HCT116 (cell line): ENCODE measurements at regions not wholly inside any gene's neighbourhood (a gene's known extent, or its start where the extent isn't known, plus 50 kb on each side); places are given as distances from the start of the nearest gene placed in this dataset.

ENCODE experiments used
- ATAC-seq: fragments of 200-7000 bp; cut with Tn5 transposase; 2 replicates; pipeline ENCODE4 v1.9.1; 2020; ENCODE audit warnings: mild to moderate bottlenecking, moderate library complexity
- BruUV-seq: library from RNA; stranded (reverse); fragments of 400-500 nt; replicated peaks from 2 replicates; lab custom pipeline; 2021; lab: Mats Ljungman, UMichigan
- CTCF ChIA-PET: fragments of 300-600 bp; sonication (Branson Sonifier 250); formaldehyde crosslinking; loops from one replicate; lab custom pipeline; 2021; ENCODE audit warnings: antibody characterized with exemption; lab: Charles Lee
- POLR2A ChIA-PET: fragments of 300-600, 350-600 bp; sonication (Branson Sonifier 250); formaldehyde crosslinking; loops from one replicate; lab custom pipeline; 2021; ENCODE audit warnings: antibody characterized with exemption; lab: Charles Lee
- RAD21 ChIA-PET, 2 experiments: fragments of 300-600 bp; sonication (Branson Sonifier 250); formaldehyde crosslinking; loops; one replicate each; lab custom pipeline; 2023; ENCODE audit warnings: low total read pairs in 2 of 2; ENCODE audit not compliant: uncharacterized antibody in 2 of 2, unreplicated experiment in 2 of 2, low non-redundant PET in 1 of 2; lab: Charles Lee
- DNase-seq: peaks from one replicate; pipeline ENCODE4 v3.0.0-alpha.2; 2010; ENCODE audit warnings: low read depth, low spot score
- H2AFZ ChIP-seq: fragments of 200-600 bp; shearing (Covaris generic), sonication (generic); 2 replicates; pipeline ENCODE4 v1.6.1; 2017; ENCODE audit warnings: low read depth, mixed run types, mixed read lengths, antibody characterized with exemption, low read length; ENCODE audit not compliant: poor library complexity, severe bottlenecking
- H3K27ac ChIP-seq: 2 replicates; pipeline ENCODE4 v1.5.1; 2012; ENCODE audit warnings: low read depth, low read length
- H3K27me3 ChIP-seq: fragments of 200-600 bp; sonication (generic); 2 replicates; pipeline ENCODE4 v1.6.1; 2016; ENCODE audit warnings: mixed run types, low read length, mixed read lengths; ENCODE audit not compliant: insufficient read depth
- H3K36me3 ChIP-seq, 2 experiments: fragments of 200-500 bp in 1 of 2; fragments of 200-600 bp in 1 of 2; sonication (Bioruptor generic) in 1 of 2; sonication (generic) in 1 of 2; 2 replicates each; pipeline versions ENCODE4 v1.5.1 to v1.6.1; 2014 to 2016; ENCODE audit warnings: low read length in 2 of 2, inconsistent platforms in 1 of 2, mixed read lengths in 1 of 2, mixed run types in 1 of 2; ENCODE audit not compliant: insufficient read depth in 2 of 2, control insufficient read depth in 1 of 2
- H3K4me1 ChIP-seq, 2 experiments: fragments of 200-600 bp in 1 of 2; sonication (generic) in 1 of 2; 2 replicates each; pipeline versions ENCODE4 v1.5.1 to v1.6.1; 2012 to 2017; ENCODE audit warnings: low read length in 2 of 2, inconsistent platforms in 1 of 2, mild to moderate bottlenecking in 1 of 2, mixed read lengths in 1 of 2, mixed run types in 1 of 2, moderate library complexity in 1 of 2; ENCODE audit not compliant: insufficient read depth in 2 of 2, control insufficient read depth in 1 of 2
- H3K4me2 ChIP-seq: fragments of 200-600 bp; sonication (generic); 2 replicates; pipeline ENCODE4 v1.6.1; 2017; ENCODE audit warnings: mixed run types, low read length, mixed read lengths
- H3K4me3 ChIP-seq, 2 experiments: fragments of 200-600 bp in 1 of 2; sonication (generic) in 1 of 2; replicated peaks in 1 of 2; 2 replicates each; pipeline ENCODE4 v1.5.1; 2011 to 2016; ENCODE audit warnings: low read length in 2 of 2, control low read depth in 1 of 2, low read depth in 1 of 2, mild to moderate bottlenecking in 1 of 2, mixed read lengths in 1 of 2, mixed run types in 1 of 2
- H3K79me2 ChIP-seq: fragments of 200-600 bp; sonication (generic); 2 replicates; pipeline ENCODE4 v1.6.1; 2017; ENCODE audit warnings: mild to moderate bottlenecking, mixed run types, low read length, moderate library complexity, mixed read lengths; ENCODE audit not compliant: insufficient read depth
- H3K9ac ChIP-seq: fragments of 200-600 bp; sonication (generic); 2 replicates; pipeline ENCODE4 v1.6.1; 2016; ENCODE audit warnings: low read length, mixed read lengths
- H3K9me2 ChIP-seq: fragments of 200-600 bp; sonication (generic), shearing (Covaris generic); 2 replicates; pipeline ENCODE4 v1.6.1; 2017; ENCODE audit warnings: mixed run types, mild to moderate bottlenecking, moderate library complexity; ENCODE audit not compliant: insufficient read depth
- H3K9me3 ChIP-seq, 2 experiments: fragments of 200-500 bp in 1 of 2; fragments of 200-600 bp in 1 of 2; sonication (Bioruptor generic) in 1 of 2; sonication (generic) in 1 of 2; 2 replicates each; pipeline ENCODE4 v1.6.1; 2014 to 2017; ENCODE audit warnings: low read length in 2 of 2, mixed read lengths in 2 of 2, inconsistent platforms in 1 of 2, low read depth in 1 of 2, mild to moderate bottlenecking in 1 of 2, mixed run types in 1 of 2, moderate library complexity in 1 of 2; ENCODE audit not compliant: control insufficient read depth in 1 of 2, insufficient read depth in 1 of 2
- H4K20me1 ChIP-seq: fragments of 200-600 bp; sonication (generic), shearing (Covaris generic); 2 replicates; pipeline ENCODE4 v1.6.1; 2017; ENCODE audit warnings: mixed run types, mild to moderate bottlenecking, moderate library complexity; ENCODE audit not compliant: insufficient read depth
- CEBPB ChIP-seq: IDR thresholded peaks from 2 replicates; pipeline ENCODE4 v1.6.1; 2012; ENCODE audit warnings: low read depth
- EGR1 ChIP-seq: IDR thresholded peaks from 2 replicates; pipeline ENCODE4 v1.6.1; 2012; ENCODE audit warnings: low read depth
- ELF1 ChIP-seq: IDR thresholded peaks from 2 replicates; pipeline ENCODE4 v1.6.1; 2012; ENCODE audit warnings: low read depth, borderline replicate concordance
- EZH2 ChIP-seq: fragments of 200-600 bp; sonication (generic); IDR thresholded peaks from 2 replicates; pipeline ENCODE4 v1.6.1; 2017; ENCODE audit warnings: antibody characterized with exemption, mixed run types
- JUND ChIP-seq: IDR thresholded peaks from 2 replicates; pipeline ENCODE4 v1.6.1; 2012
- POLR2A ChIP-seq: IDR thresholded peaks from 2 replicates; pipeline ENCODE4 v1.7.0; 2011; ENCODE audit warnings: borderline replicate concordance; ENCODE audit not compliant: insufficient read depth, insufficient read length; ENCODE audit errors: extremely low read depth
- POLR2AphosphoS5 ChIP-seq: IDR thresholded peaks from 2 replicates; pipeline ENCODE4 v1.6.1; 2011; ENCODE audit warnings: mild to moderate bottlenecking, low read depth, low read length, moderate library complexity
- RAD21 ChIP-seq: IDR thresholded peaks from 2 replicates; pipeline ENCODE4 v1.6.1; 2012; ENCODE audit warnings: low read depth, mild to moderate bottlenecking
- REST ChIP-seq: IDR thresholded peaks from 2 replicates; pipeline ENCODE4 v1.6.1; 2012; ENCODE audit warnings: low read depth
- SIN3A ChIP-seq: IDR thresholded peaks from 2 replicates; pipeline ENCODE4 v1.6.1; 2012; ENCODE audit warnings: low read depth
- SP1 ChIP-seq: IDR thresholded peaks from 2 replicates; pipeline ENCODE4 v1.6.1; 2012; ENCODE audit warnings: low read depth
- YY1 ChIP-seq: IDR thresholded peaks from 2 replicates; pipeline ENCODE4 v1.6.1; 2011; ENCODE audit warnings: low read length, low read depth, moderate library complexity, mild to moderate bottlenecking; ENCODE audit not compliant: insufficient replicate concordance; ENCODE audit errors: extremely low read depth
- ZFX ChIP-seq: fragments of 450-650 bp; IDR thresholded peaks from 2 replicates; pipeline ENCODE4 v1.6.1; 2017
- intact Hi-C: fragments of 100-400 bp; cut with micrococcal nuclease; formaldehyde crosslinking; loops from 2 replicates; pipeline ENCODE4 v1.10.0; 2022
- TF ChIP-seq, protein P1 (sequence below): IDR thresholded peaks from 2 replicates; pipeline ENCODE4 v1.6.1; 2012
- TF ChIP-seq, protein P2 (sequence below), 3 experiments: fragments of 200-600 bp in 1 of 3; sonication (generic) in 1 of 3; IDR thresholded peaks in 2 of 3; conservative IDR thresholded peaks in 1 of 3; 2 replicates each; pipeline ENCODE4 v1.5.1; 2012 to 2017; ENCODE audit warnings: low read depth in 2 of 3, low read length in 2 of 3, antibody characterized with exemption in 1 of 3, borderline replicate concordance in 1 of 3, control low read depth in 1 of 3, mild to moderate bottlenecking in 1 of 3, mixed read lengths in 1 of 3, mixed run types in 1 of 3, moderate library complexity in 1 of 3; ENCODE audit not compliant: insufficient read depth in 1 of 3
- TF ChIP-seq, protein P3 (sequence below): IDR thresholded peaks from 2 replicates; pipeline ENCODE4 v1.6.1; 2012

GRCh38 chr2:142724186-142724585 lies 153.3 kb upstream of the KYNU start:
- ATAC-seq: no peak
- no peaks in the 10 kb centered on the region for H3K79me2 ChIP-seq
- no peaks in the 10 kb centered on the region for H3K27me3 ChIP-seq
- RAD21 ChIA-PET: no interaction called here
- POLR2A ChIA-PET: no interaction called here
- H3K36me3 ChIP-seq: no peaks in the 10 kb centered on the region
- TF ChIP-seq CEBPB: no peak
- TF ChIP-seq SP1: no peak
- TF ChIP-seq RAD21: no peak
- TF ChIP-seq, protein P1, sequence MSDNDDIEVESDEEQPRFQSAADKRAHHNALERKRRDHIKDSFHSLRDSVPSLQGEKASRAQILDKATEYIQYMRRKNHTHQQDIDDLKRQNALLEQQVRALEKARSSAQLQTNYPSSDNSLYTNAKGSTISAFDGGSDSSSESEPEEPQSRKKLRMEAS: no peak
- TF ChIP-seq JUND: no peak
- TF ChIP-seq SIN3A: no peak
- TF ChIP-seq, protein P2, sequence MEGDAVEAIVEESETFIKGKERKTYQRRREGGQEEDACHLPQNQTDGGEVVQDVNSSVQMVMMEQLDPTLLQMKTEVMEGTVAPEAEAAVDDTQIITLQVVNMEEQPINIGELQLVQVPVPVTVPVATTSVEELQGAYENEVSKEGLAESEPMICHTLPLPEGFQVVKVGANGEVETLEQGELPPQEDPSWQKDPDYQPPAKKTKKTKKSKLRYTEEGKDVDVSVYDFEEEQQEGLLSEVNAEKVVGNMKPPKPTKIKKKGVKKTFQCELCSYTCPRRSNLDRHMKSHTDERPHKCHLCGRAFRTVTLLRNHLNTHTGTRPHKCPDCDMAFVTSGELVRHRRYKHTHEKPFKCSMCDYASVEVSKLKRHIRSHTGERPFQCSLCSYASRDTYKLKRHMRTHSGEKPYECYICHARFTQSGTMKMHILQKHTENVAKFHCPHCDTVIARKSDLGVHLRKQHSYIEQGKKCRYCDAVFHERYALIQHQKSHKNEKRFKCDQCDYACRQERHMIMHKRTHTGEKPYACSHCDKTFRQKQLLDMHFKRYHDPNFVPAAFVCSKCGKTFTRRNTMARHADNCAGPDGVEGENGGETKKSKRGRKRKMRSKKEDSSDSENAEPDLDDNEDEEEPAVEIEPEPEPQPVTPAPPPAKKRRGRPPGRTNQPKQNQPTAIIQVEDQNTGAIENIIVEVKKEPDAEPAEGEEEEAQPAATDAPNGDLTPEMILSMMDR (IDR thresholded peaks at IDR 0.05 in 2 of 3, conservative IDR thresholded peaks at IDR 0.05 in 1 of 3; ENCODE audit: borderline replicate concordance in 1 of 3, insufficient read depth in 1 of 3, low read depth in 2 of 3, low read length in 2 of 3): no peak
- no peak for TF ChIP-seq EGR1
- TF ChIP-seq ZFX: no peak
- TF ChIP-seq, protein P3, sequence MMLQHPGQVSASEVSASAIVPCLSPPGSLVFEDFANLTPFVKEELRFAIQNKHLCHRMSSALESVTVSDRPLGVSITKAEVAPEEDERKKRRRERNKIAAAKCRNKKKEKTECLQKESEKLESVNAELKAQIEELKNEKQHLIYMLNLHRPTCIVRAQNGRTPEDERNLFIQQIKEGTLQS: no peak
- no peak for TF ChIP-seq EZH2
- TF ChIP-seq ELF1: no peak
- no peak for TF ChIP-seq POLR2AphosphoS5
- TF ChIP-seq YY1: no peak
- no peak for TF ChIP-seq REST
- TF ChIP-seq POLR2A: no peak
- no peak overlapping the region for H3K4me3 ChIP-seq
- H3K4me2 ChIP-seq: no peak overlapping the region
- H4K20me1 ChIP-seq: no peaks in the 10 kb centered on the region
- H2AFZ ChIP-seq: no peak overlapping the region
- CTCF ChIA-PET: no interaction called here
- no peak for DNase-seq
- BruUV-seq: no TSS peak
- no peaks in the 10 kb centered on the region for H3K9me2 ChIP-seq
- H3K9ac ChIP-seq: no peak overlapping the region
- H3K27ac ChIP-seq: no peak overlapping the region
- no peaks in the 10 kb centered on the region for H3K4me1 ChIP-seq
- intact Hi-C loops: no loop called here
- no peaks in the 10 kb centered on the region for H3K9me3 ChIP-seq
